DMS 273 (cell line): ENCODE measurements at regions not wholly inside any gene's neighbourhood (a gene's known extent, or its start where the extent isn't known, plus 50 kb on each side); places are given as distances from the start of the nearest gene placed in this dataset.
A peak's percentile ranks its signal among the peaks of the same experiment; 100 is the strongest.

Experiments
- DNase-seq: peaks from one replicate; lab custom pipeline; 2025; ENCODE audit not compliant: unreplicated experiment; lab: John Stamatoyannopoulos, UW

- no peak for DNase-seq
Measured at GRCh38 chr1:68332041-68332440, 99.7 kb upstream of the WLS start.

DNA sequence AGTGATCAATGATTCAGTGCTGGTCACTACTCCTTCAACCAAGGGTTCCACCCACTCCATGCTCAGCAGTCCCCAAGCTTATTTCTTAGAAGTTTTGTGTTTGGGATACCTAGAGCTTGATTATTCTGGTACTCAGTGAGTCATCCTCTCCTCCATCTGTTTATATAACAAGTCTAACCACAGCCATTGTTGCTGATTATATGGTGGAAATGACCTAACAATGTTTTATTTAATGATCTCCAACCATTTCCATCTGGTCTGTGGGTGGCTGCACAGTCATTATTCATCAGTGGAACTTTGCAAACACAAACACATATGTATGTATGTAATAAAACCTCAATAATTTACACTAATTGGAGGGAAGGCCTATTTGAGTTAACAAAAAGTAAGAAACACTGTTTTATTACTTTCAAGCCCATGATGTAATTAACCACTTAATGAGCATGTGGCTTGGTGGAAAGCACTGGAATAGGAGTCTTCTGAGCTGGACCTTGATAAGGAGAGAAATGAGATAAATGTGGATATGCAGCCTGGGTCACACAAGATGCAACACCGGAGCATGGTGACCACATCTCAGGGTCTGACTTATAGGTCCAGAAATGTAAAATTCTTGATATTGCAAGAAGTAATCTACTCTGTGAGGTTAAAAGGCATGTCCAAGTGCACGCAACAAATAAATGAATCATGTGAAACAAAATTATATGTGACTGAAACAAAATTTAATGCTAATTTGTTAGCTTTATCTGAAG, 99.0 kb upstream of the WLS start:
- peak; percentile 65 for DNase-seq

GRCh38 chr1:68330391-68330790, 98.1 kb upstream of the WLS start:
- no peak for DNase-seq

GRCh38 chr1:68329096-68329835, 96.9 kb upstream of the WLS start:
- no peak for DNase-seq

GRCh38 chr1:68328490-68328889, 96.2 kb upstream of the WLS start:
- DNase-seq = no peak

DNA sequence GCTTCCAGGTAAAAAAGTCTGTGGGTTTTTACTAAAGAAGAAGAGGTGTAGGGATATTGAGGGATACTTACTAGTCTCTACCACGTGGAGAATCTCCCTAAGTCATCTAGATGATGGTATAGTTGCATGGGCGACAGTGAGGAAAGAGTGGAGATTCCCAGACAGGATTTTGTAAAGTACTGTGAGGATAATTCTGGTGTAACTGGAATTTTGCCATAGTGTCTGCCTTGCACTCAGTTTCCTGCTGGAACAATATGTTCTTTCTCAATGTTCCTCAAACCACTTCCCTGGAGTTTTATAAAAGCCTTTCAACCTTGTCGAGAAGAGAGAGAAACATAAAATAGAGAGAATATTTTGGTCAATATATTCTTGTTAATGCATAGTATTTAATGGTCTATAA, 95.1 kb upstream of the WLS start:
- no peak for DNase-seq

DNA sequence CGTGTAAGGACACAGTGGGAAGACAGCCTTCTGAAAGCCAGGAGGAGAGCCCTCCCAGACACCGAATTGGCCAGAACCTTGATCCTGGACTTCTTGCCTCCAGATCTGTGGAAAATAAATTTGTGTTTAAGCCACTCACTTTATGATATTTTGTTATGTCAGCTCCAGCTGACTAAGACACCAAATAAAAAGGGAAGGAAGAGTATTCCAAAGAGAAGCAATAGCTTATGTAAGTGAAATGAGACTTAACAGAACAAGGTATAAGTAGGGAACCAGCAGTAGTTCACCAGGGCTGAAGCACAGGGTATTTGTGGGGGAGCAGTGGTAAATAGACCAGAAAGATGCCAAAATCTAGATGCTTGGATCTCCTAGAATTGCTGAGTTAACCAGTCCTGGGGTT, 94.2 kb upstream of the WLS start:
- DNase-seq = no peak

DNA sequence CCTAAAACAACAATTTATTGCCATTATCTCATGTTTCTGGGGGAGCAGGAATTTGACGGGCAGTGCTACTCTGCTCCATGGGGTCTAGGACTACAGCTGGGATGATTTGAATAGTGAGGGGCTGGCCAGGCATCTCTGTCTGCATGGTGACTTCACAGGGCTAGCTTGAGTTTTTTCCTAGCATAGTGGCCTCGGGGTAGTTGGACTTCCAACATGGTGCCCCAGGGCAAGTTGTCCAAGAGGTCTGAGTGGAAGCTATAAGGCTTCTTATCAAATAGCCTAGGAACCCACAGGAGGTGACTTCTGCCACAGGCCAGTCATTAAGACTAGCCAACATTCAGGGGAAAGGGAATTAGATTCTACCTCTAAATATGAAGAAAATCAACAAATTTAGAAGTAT, 92.0 kb upstream of the WLS start:
- DNase-seq = no peak

GRCh38 chr1:68322837-68323687, 90.7 kb upstream of the WLS start:
- DNase-seq = no peak

- no peak for DNase-seq
Measured at GRCh38 chr1:68322096-68322495, 89.8 kb upstream of the WLS start.

DNA sequence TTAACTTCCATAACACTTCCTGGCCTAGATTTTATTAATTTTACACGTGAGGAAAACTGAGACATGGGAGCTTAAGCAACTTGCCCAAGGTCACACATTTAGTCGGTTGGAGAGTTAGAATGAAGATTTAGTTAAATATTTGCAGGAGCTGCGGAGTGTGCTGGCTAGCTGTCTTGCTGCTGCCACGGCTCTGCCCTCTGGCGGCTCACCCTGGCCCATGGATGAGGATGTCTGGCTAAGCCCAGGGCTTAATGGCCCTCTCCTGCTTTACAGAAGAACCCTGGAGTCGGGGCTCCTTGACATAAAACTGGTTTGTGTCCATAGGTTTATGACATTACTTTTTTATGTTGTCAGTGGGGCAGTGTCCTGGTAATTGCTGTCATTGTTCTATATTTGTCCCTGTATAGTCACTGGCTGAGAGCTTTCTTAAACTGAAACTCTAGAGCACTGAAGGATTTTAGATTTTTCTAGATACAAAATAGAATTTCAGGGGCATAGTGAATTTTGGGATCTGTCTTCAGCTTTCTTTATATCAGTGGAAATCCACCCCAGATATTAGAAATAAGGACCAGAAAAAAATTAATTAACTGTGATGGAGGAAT, 88.9 kb upstream of the WLS start:
- DNase-seq = no peak

DNA sequence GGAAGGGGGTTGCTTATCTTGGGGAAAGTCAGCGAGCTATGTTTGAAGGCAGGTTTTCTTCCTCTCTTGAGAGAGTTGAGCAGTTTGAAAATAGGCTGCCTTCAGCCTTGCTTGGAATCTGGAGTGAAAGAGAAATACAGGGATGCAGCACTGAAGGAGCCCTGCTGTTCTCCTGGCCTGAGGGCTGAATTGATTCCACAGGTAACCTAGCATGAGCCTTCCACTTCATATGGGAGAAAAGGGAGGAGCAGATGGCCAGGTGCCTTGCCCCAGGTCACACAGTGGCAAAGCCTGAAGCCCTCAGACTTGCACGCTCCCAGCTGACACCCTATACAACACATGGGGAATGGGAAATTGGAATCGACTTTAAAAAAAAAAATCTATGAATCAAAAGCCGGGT, 88.0 kb upstream of the WLS start:
- DNase-seq = no peak

GRCh38 chr1:68319907-68320306, 87.6 kb upstream of the WLS start:
- DNase-seq = no peak

DNA sequence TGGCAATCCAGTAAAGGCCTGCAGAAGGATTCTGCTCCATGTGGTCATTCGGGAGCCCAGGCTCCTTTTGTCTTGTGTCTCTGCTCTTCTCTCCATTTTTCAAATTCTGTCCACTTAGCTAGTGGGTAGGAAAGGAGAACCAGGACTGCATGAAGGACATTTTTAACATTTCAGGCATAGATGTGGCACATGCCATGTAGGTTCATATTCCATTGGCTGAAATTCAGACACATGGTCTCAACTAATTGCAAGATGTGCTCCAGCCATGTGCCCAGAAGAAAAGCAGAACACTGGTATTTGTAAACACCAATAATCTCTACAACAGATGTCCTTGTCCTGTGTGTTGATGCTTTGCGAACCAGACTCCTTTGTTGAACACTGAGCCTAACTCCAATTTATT, 85.2 kb upstream of the WLS start:
- DNase-seq = no peak

- DNase-seq = no peak
Measured at GRCh38 chr1:68314151-68314780, 81.9 kb upstream of the WLS start.

DNA sequence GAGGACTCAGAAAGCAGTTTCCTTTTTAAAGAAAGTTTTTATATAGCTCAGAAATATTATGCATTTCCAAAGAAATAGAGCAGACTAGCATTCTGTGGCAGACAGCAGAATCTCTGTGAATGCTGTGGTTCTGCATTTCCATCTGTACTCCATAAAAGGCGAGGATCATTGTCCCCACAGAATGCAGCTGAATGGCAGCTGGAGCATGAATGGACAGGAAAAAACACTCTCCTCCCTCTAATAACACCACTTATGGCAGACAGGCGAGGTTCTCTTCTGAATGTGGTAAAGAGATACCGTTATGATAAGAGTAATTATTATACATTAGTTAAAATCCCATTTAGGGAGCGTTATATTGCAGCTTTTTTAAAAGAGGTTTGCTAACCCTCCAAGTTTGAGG, 81.4 kb upstream of the WLS start:
- DNase-seq = peak; percentile 33

GRCh38 chr1:68308034-68308433, 75.7 kb upstream of the WLS start:
- DNase-seq = no peak

DNA sequence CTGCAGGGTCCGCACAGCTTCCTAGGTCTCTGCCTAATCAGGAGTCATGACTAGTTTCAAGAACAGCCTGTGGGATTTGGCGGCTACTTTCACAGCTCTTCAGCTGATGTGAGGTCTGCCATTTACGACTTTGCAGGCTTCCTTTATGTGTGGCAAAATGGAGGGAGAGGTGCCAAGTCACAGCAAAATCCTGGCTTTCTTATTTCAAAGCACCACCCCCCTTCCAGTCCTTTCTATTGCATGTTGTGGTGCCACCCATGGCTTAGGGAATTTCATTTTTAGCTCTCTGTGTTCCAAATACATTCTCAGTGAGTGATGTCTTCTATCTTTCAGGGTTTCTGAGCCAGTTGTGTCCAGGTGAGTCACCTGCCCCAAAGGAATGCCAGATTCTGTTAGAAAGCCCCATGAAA, 75.1 kb upstream of the WLS start:
- no peak for DNase-seq

DNA sequence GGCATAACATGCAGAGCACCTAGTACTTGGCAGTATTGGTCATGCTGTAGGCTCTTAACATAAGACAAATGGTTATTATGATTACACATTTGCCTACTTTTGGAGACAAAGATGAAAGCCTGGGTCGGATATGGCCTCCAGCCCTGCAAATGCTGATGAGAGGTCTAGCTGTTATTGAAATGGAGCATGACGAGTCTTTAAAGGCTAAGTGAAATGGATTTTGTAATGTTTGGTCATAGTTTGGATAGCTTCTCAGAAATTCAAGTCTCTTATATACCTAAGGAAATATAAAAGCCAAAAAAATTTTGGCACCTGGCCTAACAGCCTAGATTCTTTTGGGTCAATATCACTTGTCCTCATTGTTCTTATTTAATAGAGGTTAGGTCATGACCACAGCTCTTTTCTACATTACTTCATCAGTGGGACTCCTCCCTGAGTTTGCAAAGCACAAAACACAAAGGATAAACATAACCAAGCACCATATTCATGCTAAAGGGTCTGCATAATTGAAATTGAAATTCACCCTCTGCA, 69.2 kb upstream of the WLS start:
- DNase-seq = no peak

GRCh38 chr1:68294367-68295066, 62.2 kb upstream of the WLS start:
- DNase-seq = no peak
